ENCODE measurements at regions not wholly inside any gene's neighbourhood (a gene's known extent, or its start where the extent isn't known, plus 50 kb on each side); places are given as distances from the start of the nearest gene placed in this dataset.
"Not testable (repeated sequence)": the region's sequence is repeated elsewhere in the genome, so short reads cannot be mapped to it uniquely, and the experiment has no call there.

GRCh38 chr21:38614558-38614957, 116.3 kb upstream of the ERG start:
- no peak for DNase-seq (ENCODE audit: low read depth)

DNA sequence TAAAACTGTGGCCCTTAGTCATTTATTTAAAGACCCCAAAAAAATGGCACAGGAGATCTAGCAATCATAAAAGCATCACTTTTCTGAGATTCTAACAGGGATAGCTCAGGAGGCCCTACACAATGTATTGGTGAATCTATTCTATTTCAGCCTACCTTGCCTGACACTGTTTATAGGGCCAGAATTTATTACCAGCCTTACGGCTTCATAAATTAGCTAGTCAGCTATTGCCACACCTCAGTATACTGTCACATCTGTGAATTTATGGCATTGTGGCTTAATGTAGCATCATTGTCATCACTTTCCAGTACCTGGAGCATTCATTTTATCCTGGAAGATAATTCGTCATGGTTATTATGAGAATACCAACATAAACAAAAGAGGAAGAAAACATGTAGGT, 121.2 kb upstream of the ERG start:
- DNase-seq (ENCODE audit: low read depth), result no peak

DNA sequence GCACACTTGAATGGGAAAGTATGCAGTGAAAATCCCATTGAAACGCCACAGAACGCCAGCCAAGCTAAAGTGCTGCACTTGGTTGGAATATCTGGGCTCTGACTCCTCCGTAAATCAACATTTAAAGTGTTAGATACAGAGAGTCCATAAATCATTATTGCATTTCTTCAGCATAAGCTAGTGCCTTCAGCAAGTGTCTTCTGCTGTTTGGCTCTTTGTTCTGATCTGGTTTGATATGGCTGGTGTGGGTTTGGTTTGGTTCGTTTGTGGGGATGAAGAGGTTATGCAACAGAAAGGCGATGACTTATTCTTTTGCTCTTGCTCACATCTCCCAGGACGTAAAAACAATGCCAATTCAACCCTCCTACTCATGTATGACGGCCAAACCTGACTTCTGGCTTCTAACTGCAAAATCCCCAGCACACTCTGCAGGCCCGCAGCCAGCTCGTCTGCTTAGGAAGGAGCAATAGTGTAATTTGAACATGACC, 121.8 kb upstream of the ERG start:
- DNase-seq (ENCODE audit: low read depth), result no peak

DNA sequence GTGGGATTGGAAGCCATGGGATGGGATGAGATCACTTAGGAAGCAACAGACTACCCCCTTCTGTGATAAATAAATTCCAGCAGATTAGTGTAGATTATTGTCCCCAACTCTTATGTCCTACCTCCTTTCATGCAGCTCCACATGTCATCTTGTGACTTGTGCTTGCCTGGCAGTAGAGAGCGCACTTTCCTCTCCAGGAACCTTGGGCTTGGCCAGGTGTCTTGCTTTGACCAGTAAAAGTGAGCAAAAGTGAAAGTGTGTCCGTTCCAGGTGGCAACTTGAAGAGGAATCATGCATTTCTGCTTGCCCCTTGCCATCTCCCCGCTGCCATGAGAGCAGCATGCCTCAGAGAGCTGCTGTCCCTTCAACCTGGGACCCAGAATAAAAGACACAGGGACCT, 122.9 kb upstream of the ERG start:
- DNase-seq (ENCODE audit: low read depth), result no peak

- DNase-seq (ENCODE audit: low read depth), result no peak
Observed at GRCh38 chr21:38622081-38622826, 124.0 kb upstream of the ERG start.

DNA sequence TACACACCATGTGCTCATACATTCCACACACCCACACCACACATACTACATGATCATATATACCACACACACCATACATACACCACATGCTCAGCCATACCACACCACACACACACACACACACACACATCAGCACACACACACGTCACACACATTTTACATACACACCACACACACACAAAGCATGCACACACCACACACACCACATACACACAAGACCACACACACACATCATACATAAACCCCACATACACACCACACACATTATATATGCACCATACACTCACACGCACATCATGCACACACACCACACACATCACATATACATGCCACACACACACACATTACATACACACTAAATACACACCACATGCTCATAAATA, 124.5 kb upstream of the ERG start:
- DNase-seq (ENCODE audit: low read depth), result no peak

DNA sequence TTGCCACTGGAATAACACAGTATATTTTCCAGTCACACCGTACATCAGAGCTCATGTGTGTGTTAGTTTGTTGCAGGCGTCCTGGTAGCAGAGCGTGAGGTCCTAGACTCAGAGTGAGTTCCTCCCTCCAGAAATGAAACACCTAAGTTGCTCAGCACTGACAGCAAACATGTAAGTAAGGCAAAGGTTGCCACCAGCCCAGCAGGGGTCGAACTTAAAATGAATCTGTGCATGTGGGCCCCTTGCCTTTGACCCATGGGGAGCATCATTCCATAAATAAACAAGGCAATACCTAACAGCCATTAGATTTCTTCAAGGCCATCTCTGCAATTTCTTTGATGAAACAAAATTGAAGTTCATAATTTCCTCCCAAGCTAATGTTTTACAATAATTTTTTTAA, 125.3 kb upstream of the ERG start:
- DNase-seq (ENCODE audit: low read depth), result no peak

DNA sequence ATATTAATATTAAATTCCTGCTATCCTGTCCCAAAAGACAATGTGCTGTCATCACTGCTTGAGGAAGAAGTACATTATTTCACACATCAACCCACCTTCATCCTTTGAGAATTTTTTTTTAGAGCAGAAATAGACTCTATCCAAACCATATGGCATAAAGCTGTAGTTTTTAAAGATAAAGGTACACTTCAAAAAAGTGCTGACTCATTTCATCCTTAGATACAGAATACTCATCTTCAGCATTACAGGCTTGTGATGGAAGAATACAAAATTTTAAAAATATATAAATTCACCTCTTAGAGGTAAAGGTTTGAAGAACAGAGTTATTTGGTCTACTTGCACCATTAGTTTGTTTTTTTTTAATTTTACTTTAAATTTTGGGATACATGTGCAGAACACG, 126.7 kb upstream of the ERG start:
- DNase-seq (ENCODE audit: low read depth), result no peak

DNA sequence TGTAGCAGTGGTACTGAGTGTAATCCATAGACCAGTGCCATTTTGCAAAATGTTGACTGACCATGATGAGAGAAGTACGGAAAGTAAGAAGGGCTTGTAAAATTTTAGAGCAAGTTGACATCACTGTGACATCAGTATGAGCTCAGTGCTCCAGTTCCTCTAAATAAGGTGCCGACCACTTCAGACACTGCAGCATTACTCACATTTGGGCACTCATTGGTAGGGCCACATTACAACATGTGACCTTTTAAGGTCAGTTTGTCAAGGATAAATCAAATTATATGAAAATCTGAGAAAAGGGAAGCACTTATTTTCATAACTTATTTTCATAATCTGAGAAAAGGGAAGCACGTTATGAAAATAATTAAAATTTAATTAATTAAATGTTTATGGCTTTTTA, 128.0 kb upstream of the ERG start:
- no peak for DNase-seq (ENCODE audit: low read depth)

DNA sequence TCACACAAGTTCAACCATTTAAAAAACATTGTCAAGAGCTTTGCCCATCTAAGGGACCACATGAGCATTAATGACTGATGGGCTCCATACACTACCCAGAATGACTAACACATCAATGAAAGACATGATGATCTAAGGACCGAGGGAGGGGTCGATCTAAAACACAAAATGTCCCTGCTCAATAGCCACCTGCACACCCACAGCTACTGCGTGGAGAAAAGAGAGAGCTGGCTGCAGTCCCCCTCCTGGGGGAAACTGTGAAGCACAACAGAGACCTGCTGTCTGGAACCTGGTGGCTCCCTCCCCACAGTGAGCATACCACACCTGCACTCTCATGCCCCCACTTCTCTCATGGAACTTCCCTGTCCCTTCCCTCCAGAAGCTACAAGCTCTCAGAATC, 130.1 kb upstream of the ERG start:
- no peak for DNase-seq (ENCODE audit: low read depth)

DNA sequence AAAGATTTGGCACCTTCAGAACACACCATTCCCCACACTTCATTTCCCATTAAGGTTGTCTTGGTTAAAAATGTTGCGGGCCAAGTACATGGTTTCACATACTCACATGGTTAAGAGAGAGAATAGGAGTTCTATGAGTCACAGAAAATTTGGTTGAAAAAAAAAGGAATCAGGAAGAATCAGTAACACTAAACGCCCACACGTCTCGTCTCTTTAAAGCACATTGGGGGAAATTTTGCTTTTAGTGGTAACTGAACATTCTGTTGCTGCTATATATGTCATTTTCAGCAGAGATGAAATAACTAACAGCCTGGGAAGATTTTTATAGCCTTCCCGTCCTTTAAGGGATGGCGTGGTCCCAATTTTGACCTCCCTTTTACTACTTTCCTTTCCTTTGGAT, 132.9 kb upstream of the ERG start:
- no peak for DNase-seq (ENCODE audit: low read depth)

- no peak for DNase-seq (ENCODE audit: low read depth)
Observed at GRCh38 chr21:38631676-38632075, 133.4 kb upstream of the ERG start.

DNA sequence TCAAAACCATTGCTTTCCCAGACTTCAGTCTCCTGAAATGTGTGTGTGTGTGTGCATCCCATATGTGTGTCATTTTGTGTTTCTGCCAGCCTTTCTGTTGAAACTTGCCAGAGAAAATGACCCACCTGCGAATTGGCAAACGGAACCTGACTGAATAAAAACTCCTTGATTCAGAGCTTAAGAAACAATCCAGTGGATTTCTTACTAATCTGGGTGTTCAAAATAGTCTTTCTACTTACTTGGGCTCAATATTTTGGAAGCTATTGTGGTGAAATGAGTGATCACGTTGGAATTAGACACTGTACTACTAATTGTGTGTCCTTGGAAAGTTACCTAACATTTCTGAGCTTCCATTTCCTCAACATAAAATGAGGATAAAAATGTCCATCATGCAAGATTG, 138.9 kb upstream of the ERG start:
- DNase-seq (ENCODE audit: low read depth), result no peak

DNA sequence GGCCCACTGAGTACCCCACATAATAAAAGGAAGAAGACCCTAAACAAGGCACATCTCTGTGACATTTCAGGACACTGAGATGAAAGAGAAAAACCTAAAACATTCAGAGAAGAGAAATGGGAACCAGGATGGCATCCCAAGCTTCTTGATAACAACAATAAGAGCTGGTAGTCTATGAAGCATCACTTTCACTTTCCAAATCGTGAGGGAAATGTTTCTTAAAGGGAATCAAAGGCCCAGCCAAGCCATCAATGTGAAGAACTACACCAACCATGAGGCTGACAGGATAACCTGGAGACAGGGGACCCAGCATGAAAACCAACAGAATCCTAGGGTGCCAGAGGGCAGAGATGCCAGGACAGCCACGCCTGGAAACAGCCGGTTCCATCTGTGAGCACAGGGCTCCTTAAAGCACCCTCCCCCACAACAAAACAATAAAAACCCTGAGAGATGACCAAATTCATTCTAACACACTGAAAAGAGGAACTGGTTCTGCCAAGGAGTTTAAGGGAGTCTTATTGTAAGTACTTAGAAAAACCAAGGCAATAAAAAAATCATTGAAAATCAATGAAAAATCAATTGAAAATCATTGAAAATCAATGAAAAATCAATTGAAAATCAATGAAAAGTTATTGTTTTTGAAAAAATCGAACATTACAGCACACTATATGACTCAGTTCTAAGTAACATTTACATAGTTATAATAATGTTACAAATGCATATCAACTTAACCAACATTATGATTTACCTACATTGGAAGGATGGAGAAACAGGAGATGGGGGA, 141.5 kb upstream of the ERG start:
- DNase-seq (ENCODE audit: low read depth), result no peak

DNA sequence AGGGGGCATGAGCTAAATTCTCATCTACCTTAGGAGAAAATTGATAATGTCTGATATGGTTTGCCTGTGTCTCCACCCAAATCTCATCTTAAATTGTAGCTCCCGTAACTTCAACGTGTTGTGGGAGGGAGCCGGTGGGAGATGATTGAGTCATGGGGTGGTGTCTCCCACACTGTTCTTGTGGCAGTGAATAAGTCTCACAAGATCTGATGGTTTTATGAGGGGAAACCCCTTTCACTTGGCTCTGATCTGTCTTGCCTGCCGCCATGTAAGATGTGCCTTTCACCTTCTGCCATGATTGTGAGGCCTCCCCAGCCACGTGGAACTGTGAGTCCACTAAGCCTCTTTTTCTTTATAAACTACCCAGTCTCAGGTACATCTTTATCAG, 142.1 kb upstream of the ERG start:
- DNase-seq (ENCODE audit: low read depth), result not testable (repeated sequence)

- no peak for DNase-seq (ENCODE audit: low read depth)
Observed at GRCh38 chr21:38643404-38644023, 145.2 kb upstream of the ERG start.

DNA sequence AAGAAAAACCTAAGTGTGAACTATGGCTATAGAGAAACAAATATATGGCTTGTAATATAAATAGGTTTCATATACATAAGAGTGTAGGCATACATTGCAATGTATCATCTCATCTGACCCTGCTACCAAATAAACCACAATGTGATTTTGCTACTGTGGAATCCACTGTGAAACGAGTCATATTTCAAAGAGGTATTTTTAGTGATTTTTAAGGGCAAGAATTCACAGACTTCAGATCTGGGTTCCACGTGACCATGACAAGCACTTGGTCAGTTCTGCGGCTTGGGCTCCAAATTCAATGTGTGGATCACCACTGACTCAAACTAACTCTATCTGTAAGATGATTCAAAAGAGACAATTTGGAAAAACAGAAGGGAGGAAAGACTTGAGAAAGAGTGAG, 147.0 kb upstream of the ERG start:
- DNase-seq (ENCODE audit: low read depth), result no peak

DNA sequence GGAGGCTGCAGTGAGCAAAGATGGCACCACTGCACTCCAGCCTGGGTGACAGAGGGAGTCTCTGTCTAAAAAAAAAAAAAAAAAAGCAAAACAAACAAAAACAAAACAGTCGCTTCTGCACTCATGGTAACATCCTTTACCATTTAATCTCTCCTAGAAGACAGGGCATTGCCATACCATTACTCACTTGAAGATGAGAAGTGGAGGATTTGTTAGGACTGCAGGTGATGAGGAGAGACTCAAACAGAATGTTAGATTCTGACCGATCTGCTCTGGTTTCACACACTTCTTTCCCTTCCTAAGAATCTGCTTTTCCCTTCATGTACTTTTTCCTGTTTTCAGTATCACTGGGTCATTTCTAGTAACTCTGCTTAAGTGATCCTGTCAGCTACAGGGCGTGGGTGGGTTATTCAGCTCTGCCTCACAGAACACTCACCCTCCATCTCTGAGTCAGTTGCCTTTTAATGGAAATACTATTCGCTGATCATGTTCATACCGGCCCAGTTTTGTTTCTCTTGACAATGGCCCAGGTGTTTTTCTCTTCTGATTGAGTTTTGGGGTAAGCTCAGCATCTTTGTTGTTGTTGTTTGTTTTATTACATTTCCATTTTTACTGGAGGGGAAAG, 148.0 kb upstream of the ERG start:
- DNase-seq (ENCODE audit: low read depth), result no peak

- no peak for DNase-seq (ENCODE audit: low read depth)
Observed at GRCh38 chr21:38649120-38649519, 150.8 kb upstream of the ERG start.

DNA sequence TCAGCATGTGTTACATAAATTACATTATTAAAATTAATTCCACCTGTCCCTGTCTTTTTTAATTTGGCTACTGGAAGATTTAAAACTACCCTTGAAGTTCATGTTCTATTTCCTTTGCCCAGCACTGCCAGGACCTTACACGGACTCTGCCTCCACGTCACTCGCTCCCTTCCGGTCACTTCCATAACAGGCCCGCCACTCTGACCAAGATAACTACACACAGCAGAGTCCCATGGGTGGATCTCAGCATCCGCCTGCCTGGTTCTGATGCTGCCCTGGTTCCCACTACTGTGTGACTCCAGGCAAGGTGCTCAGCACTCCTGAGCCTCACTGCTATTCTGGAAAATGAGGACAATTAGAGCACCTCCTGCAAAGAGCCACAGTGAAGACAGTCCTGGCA, 153.3 kb upstream of the ERG start:
- no peak for DNase-seq (ENCODE audit: low read depth)

- no peak for DNase-seq (ENCODE audit: low read depth)
Observed at GRCh38 chr21:38652396-38652795, 153.3 kb upstream of the ETS2 start.

- DNase-seq (ENCODE audit: low read depth), result no peak
Observed at GRCh38 chr21:38654580-38654979, 151.1 kb upstream of the ETS2 start.

DNA sequence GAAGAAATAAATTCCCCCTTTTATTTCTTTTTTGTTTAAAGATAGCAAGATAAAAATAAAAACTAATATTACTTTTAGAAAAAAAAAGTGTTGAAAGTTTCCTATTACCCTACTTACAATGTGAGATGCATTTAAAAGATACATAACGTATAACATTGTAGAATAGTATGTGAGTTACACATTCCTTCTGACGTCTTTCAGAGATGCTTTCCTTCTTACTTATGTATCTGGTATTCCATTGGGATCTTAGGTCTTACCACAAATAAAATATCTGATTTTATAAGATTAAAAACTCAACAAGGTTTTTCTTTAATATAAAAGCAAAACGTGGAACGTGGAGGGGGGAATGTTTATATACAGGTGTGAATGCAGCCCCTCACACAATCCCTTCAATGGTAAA, 147.2 kb upstream of the ETS2 start:
- DNase-seq (ENCODE audit: low read depth), result no peak
